ENCODE measurements at regions not wholly inside any gene's neighbourhood (a gene's known extent, or its start where the extent isn't known, plus 50 kb on each side); places are given as distances from the start of the nearest gene placed in this dataset.

DNA sequence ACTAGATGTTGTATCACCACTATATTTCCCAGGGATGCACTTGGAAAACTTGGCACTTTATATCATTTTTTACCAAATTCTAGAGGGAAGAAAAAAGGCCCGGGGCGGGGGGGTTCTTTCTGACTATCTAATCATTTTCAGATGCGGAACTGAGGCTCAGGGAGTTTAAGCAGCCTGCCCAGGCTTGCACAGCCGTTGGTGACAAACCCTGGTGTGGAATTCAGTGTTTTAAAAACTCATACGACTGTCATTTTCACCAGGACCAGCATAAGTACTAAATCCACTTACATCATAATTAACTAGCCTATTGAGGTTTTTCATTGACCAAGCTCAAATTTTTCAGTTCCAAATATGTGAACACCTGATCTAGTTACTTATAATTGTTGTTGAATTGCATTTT lies 181.0 kb downstream of the IPO8 start:
- TF ChIP-seq, protein P1, sequence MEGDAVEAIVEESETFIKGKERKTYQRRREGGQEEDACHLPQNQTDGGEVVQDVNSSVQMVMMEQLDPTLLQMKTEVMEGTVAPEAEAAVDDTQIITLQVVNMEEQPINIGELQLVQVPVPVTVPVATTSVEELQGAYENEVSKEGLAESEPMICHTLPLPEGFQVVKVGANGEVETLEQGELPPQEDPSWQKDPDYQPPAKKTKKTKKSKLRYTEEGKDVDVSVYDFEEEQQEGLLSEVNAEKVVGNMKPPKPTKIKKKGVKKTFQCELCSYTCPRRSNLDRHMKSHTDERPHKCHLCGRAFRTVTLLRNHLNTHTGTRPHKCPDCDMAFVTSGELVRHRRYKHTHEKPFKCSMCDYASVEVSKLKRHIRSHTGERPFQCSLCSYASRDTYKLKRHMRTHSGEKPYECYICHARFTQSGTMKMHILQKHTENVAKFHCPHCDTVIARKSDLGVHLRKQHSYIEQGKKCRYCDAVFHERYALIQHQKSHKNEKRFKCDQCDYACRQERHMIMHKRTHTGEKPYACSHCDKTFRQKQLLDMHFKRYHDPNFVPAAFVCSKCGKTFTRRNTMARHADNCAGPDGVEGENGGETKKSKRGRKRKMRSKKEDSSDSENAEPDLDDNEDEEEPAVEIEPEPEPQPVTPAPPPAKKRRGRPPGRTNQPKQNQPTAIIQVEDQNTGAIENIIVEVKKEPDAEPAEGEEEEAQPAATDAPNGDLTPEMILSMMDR (IDR thresholded peaks at IDR 0.05; ENCODE audit: poor library complexity): no peak
- TF ChIP-seq EZH2 (IDR thresholded peaks at IDR 0.05; ENCODE audit: borderline replicate concordance) (no peak), EZH2phosphoT487 (IDR thresholded peaks at IDR 0.05; ENCODE audit: low read depth, severe bottlenecking, unreplicated experiment) (no peak)
